ENCODE measurements at regions not wholly inside any gene's neighbourhood (a gene's known extent, or its start where the extent isn't known, plus 50 kb on each side); places are given as distances from the start of the nearest gene placed in this dataset. TPM values are rescaled to one million over a fixed set of nuclear protein-coding genes. Genes with fewer than 3 reads are reported as not detected.

- Histone ChIP-seq H3K4me3 (no peak overlapping the region), H3K4me1 (replicated peaks) (no peaks in the 10 kb centered on the region), H3K36me3 (no peaks in the 10 kb centered on the region), H3K9me3 (no peaks in the 10 kb centered on the region), H3K27me3 (replicated peaks; ENCODE audit: insufficient read depth) (no peaks in the 10 kb centered on the region), H3K27ac (no peak overlapping the region)
- TF ChIP-seq POLR2A (IDR thresholded peaks at IDR 0.05): no peak
- TF ChIP-seq POLR2AphosphoS5 (IDR thresholded peaks at IDR 0.05): no peak
- no peak for TF ChIP-seq CTCF (IDR thresholded peaks at IDR 0.05)
- no peak for DNase-seq (ENCODE audit: low spot score)
- WGBS: 50% methylated on average over 4 of the region's 4 CpGs
- intact Hi-C loops (cut with DNase I): no loop called here
Measured at GRCh38 chr3:67311440-67311839, 313.3 kb downstream of the KBTBD8 start.

- WGBS: 18% methylated on average over 3 of the region's 3 CpGs
- H3K27ac ChIP-seq: no peak overlapping the region
- H3K4me1 ChIP-seq (replicated peaks): no peaks in the 10 kb centered on the region
- TF ChIP-seq POLR2A (IDR thresholded peaks at IDR 0.05): no peak
- TF ChIP-seq CTCF (IDR thresholded peaks at IDR 0.05): no peak
- no peak for TF ChIP-seq POLR2AphosphoS5 (IDR thresholded peaks at IDR 0.05)
- H3K4me3 ChIP-seq: no peak overlapping the region
- H3K36me3 ChIP-seq: no peaks in the 10 kb centered on the region
- H3K9me3 ChIP-seq: no peaks in the 10 kb centered on the region
- no peaks in the 10 kb centered on the region for H3K27me3 ChIP-seq (replicated peaks; ENCODE audit: insufficient read depth)
- no peak for DNase-seq (ENCODE audit: low spot score)
- intact Hi-C loops (cut with DNase I): no loop called here
Measured at GRCh38 chr3:67312155-67312554, 314.0 kb downstream of the KBTBD8 start.

GRCh38 chr3:67318162-67318561, 320.1 kb downstream of the KBTBD8 start:
- no peaks in the 10 kb centered on the region for H3K27me3 ChIP-seq (replicated peaks; ENCODE audit: insufficient read depth)
- DNase-seq (ENCODE audit: low spot score): no peak
- H3K4me1 ChIP-seq (replicated peaks): no peaks in the 10 kb centered on the region
- TF ChIP-seq CTCF (IDR thresholded peaks at IDR 0.05) (no peak), POLR2A (IDR thresholded peaks at IDR 0.05) (no peak), POLR2AphosphoS5 (IDR thresholded peaks at IDR 0.05) (no peak)
- intact Hi-C loops (cut with DNase I): no loop called here
- no peaks in the 10 kb centered on the region for H3K36me3 ChIP-seq
- H3K27ac ChIP-seq: no peak overlapping the region
- no peak overlapping the region for H3K4me3 ChIP-seq
- 13% methylated on average over 2 of the region's 2 CpGs for WGBS
- no peaks in the 10 kb centered on the region for H3K9me3 ChIP-seq

- Histone ChIP-seq H3K36me3 (no peaks in the 10 kb centered on the region), H3K27ac (no peak overlapping the region), H3K27me3 (replicated peaks; ENCODE audit: insufficient read depth) (no peaks in the 10 kb centered on the region), H3K4me1 (replicated peaks) (no peaks in the 10 kb centered on the region), H3K9me3 (no peaks in the 10 kb centered on the region), H3K4me3 (no peak overlapping the region)
- no peak for DNase-seq (ENCODE audit: low spot score)
- intact Hi-C loops (cut with DNase I): no loop called here
- TF ChIP-seq POLR2AphosphoS5 (IDR thresholded peaks at IDR 0.05) (no peak), POLR2A (IDR thresholded peaks at IDR 0.05) (no peak), CTCF (IDR thresholded peaks at IDR 0.05) (no peak)
Measured at GRCh38 chr3:67324554-67324953, 326.4 kb downstream of the KBTBD8 start.

Small RNAs in the stretch of these regions (microRNA-seq; reads per million reads assigned to microRNA genes)
- not detected for gene MIR4272
